ENCODE measurements at regions not wholly inside any gene's neighbourhood (a gene's known extent, or its start where the extent isn't known, plus 50 kb on each side); places are given as distances from the start of the nearest gene placed in this dataset.

GRCh38 chr2:18500333-18500732 lies 60.1 kb downstream of the RDH14 start:
- Histone ChIP-seq H4K91ac (ENCODE audit: insufficient read depth, low read depth, low read length) (no peak overlapping the region), H3K27ac (ENCODE audit: insufficient read depth, low read length) (no peak overlapping the region), H3K18ac (ENCODE audit: low read depth, low read length) (no peak overlapping the region), H3K4me1 (ENCODE audit: control insufficient read depth, insufficient read depth, low read length) (no peaks in the 10 kb centered on the region), H4K8ac (ENCODE audit: low read depth in 2 of 2, low read length in 2 of 2) (no peak overlapping the region), H3K14ac (replicated peaks; ENCODE audit: low read depth, low read length) (no peak overlapping the region), H2AK5ac (ENCODE audit: low read depth, low read length) (no peak overlapping the region), H3K4me3 (ENCODE audit: insufficient read depth, low read depth, low read length) (no peak overlapping the region), H3K9me3 (ENCODE audit: control insufficient read depth, insufficient read depth, low read length) (no peaks in the 10 kb centered on the region), H3K9me1 (ENCODE audit: insufficient read depth, low read length) (no peaks in the 10 kb centered on the region), H2AFZ (replicated peaks; ENCODE audit: low read length, poor library complexity) (no peak overlapping the region), H3K27me3 (ENCODE audit: control insufficient read depth, insufficient read depth, low read length) (no peaks in the 10 kb centered on the region; the same call in 1 of the 2 replicates), H3K56ac (ENCODE audit: extremely low read depth, insufficient read depth, low read length) (no peak overlapping the region), H2BK20ac (ENCODE audit: low read depth, low read length) (no peak overlapping the region), H4K5ac (ENCODE audit: low read depth, low read length) (no peak overlapping the region), H2AK9ac (replicated peaks; ENCODE audit: low read depth, low read length, poor library complexity) (no peak overlapping the region), H2BK15ac (ENCODE audit: low read depth, low read length) (no peak overlapping the region), H3K4ac (ENCODE audit: low read depth, low read length) (no peak overlapping the region), H3K23ac (ENCODE audit: low read depth, low read length) (no peak overlapping the region), H3K4me2 (ENCODE audit: low read depth, low read length) (no peak overlapping the region), H2BK5ac (ENCODE audit: low read depth, low read length, poor library complexity, severe bottlenecking) (no peak overlapping the region), H3K36me3 (ENCODE audit: control insufficient read depth, insufficient read depth, low read length) (no peaks in the 10 kb centered on the region), H4K20me1 (ENCODE audit: insufficient read depth, low read length) (no peaks in the 10 kb centered on the region), H3K79me1 (ENCODE audit: low read depth in 1 of 2, low read length in 2 of 2) (no peaks in the 10 kb centered on the region), H3K9ac (ENCODE audit: low read depth, low read length) (no peak overlapping the region), H2BK120ac (ENCODE audit: low read depth, low read length) (no peak overlapping the region)
- intact Hi-C loops (cut with micrococcal nuclease) (no loop called here), in situ Hi-C loops (cut with MboI; ENCODE audit: low sequenced_read_pairs) (loop anchor here (25.0 kb wide), 1 partner anchor 1162 kb away; no protein-coding TSS in a partner anchor), dilution Hi-C loops (cut with HindIII; ENCODE audit: low sequenced_read_pairs, unreplicated experiment) (no loop called here)
- POLR2A ChIA-PET (ENCODE audit: unreplicated experiment) = no interaction called here
- CTCF ChIA-PET = no interaction called here
- WGBS, 2 experiments (ENCODE audit: extremely low coverage in 2 of 2, insufficient read length in 1 of 2) = no CpG with 5 or more reads among the region's 4 CpGs
- TF ChIP-seq RFX5 (IDR thresholded peaks at IDR 0.05; ENCODE audit: low read depth, low read length) (no peak), CEBPB (IDR thresholded peaks at IDR 0.05; ENCODE audit: low read depth, low read length) (peak; percentile 87), POLR2A (IDR thresholded peaks at IDR 0.05; ENCODE audit: low read depth, low read length) (no peak), CHD1 (IDR thresholded peaks at IDR 0.05; ENCODE audit: low read depth, low read length) (no peak), BHLHE40 (IDR thresholded peaks at IDR 0.05; ENCODE audit: low read depth, low read length) (0 out of 2 replicates have a peak, but pooled peaks have one; percentile 30)
- ATAC-seq (ENCODE audit: low read depth) (no peak; the same call in 1 of the 2 replicates), DNase-seq (peak; percentile 89)
- BruUV-seq (replicated peaks) = no TSS peak

All from IMR-90 (cell line).